GM12872 (cell line): ENCODE measurements at regions not wholly inside any gene's neighbourhood (a gene's known extent, or its start where the extent isn't known, plus 50 kb on each side); places are given as distances from the start of the nearest gene placed in this dataset.

Source experiments
- CTCF ChIP-seq: IDR thresholded peaks from 3 replicates; pipeline ENCODE4 v1.5.1; 2011; ENCODE audit warnings: low read depth, mild to moderate bottlenecking, low read length, moderate library complexity; ENCODE audit not compliant: insufficient read depth

GRCh38 chr12:125852116-125852515 lies 786.9 kb downstream of the AACS start:
- no peak for TF ChIP-seq CTCF

GRCh38 chr12:125852679-125853078 lies 787.4 kb downstream of the AACS start:
- TF ChIP-seq CTCF: no peak

- TF ChIP-seq CTCF: no peak
Observed at GRCh38 chr12:125853670-125854069, 788.4 kb downstream of the AACS start.

- TF ChIP-seq CTCF: no peak
Observed at GRCh38 chr12:125856366-125856765, 791.1 kb downstream of the AACS start.

- no peak for TF ChIP-seq CTCF
Observed at GRCh38 chr12:125856896-125857295, 791.7 kb downstream of the AACS start.

- no peak for TF ChIP-seq CTCF
Observed at GRCh38 chr12:125860672-125861288, 795.5 kb downstream of the AACS start.

GRCh38 chr12:125861299-125862281 lies 796.4 kb downstream of the AACS start:
- no peak for TF ChIP-seq CTCF
